Transverse colon (tissue), 4 donors: ENCODE measurements at regions not wholly inside any gene's neighbourhood (a gene's known extent, or its start where the extent isn't known, plus 50 kb on each side); places are given as distances from the start of the nearest gene placed in this dataset.

ENCODE experiments used
- DNase-seq: peaks from one replicate; pipeline ENCODE4 v3.0.0-alpha.2; 2019
- H3K27ac ChIP-seq, 4 donors: fragments of 200-600 bp; sonication (generic); 2 replicates each; pipeline ENCODE4 v1.5.1; 2016 to 2018; ENCODE audit warnings: inconsistent platforms in 4 of 4
- H3K27me3 ChIP-seq: fragments of 200-600 bp; sonication (generic); 2 replicates; pipeline ENCODE4 v1.5.1; 2017; ENCODE audit warnings: inconsistent platforms
- H3K36me3 ChIP-seq, 4 donors: fragments of 200-600 bp; sonication (generic); 2 replicates each; pipeline ENCODE4 v1.5.1; 2017 to 2019; ENCODE audit warnings: inconsistent platforms in 4 of 4
- H3K4me1 ChIP-seq, 4 donors: fragments of 200-600 bp; sonication (generic); 2 replicates each; pipeline ENCODE4 v1.5.1; 2017 to 2020; ENCODE audit warnings: inconsistent platforms in 4 of 4
- H3K4me3 ChIP-seq, 4 donors: fragments of 200-600 bp; sonication (generic); 1 replicate in 1 of 4; 2 replicates in 3 of 4; pipeline versions ENCODE4 v1.5.1 to v1.6.1; 2017 to 2019; ENCODE audit warnings: inconsistent platforms in 4 of 4
- H3K9me3 ChIP-seq, 2 donors: fragments of 200-600 bp; sonication (generic); 2 replicates each; pipeline ENCODE4 v1.5.1; 2017 to 2019; ENCODE audit warnings: inconsistent platforms in 2 of 2
- CTCF ChIP-seq, 5 experiments: fragments of 200-600 bp in 3 of 5; fragments of 450-650 bp in 2 of 5; sonication (generic) in 3 of 5; IDR thresholded peaks; 1 replicate in 2 of 5; 2 replicates in 3 of 5; pipeline ENCODE4 v1.5.1; 2016 to 2017; ENCODE audit warnings: antibody characterized with exemption in 5 of 5, inconsistent platforms in 3 of 5, mild to moderate bottlenecking in 2 of 5, moderate library complexity in 1 of 5
- EP300 ChIP-seq: sonication (generic); formaldehyde crosslinking; IDR thresholded peaks from one replicate; pipeline ENCODE4 v1.6.1; 2017; ENCODE audit warnings: antibody characterized with exemption, low read depth
- POLR2A ChIP-seq: fragments of 450-650 bp; IDR thresholded peaks from one replicate; pipeline ENCODE4 v1.6.1; 2016; ENCODE audit warnings: antibody characterized with exemption, mild to moderate bottlenecking, moderate library complexity
- POLR2AphosphoS5 ChIP-seq, 3 donors: sonication (generic); formaldehyde crosslinking; IDR thresholded peaks; one replicate each; pipeline ENCODE4 v1.6.1; 2016; ENCODE audit warnings: antibody characterized with exemption in 3 of 3
- WGBS, 2 donors: methylation state at CpG; one replicate each; pipeline ENCODE4 v1.1.5; 2018; ENCODE audit warnings: low coverage in 1 of 2; 5-methylcytosine and 5-hydroxymethylcytosine counted together
- in situ Hi-C, 4 donors: fragments of 200-750 bp; cut with MboI; loops; one replicate each; pipeline versions ENCODE4 v1.15.0 to v1.15.1; 2017; ENCODE audit warnings: low sequenced_read_pairs in 3 of 4, low pct_ligation_motif_present in 1 of 4, low pct_unique_long_range_greater_than_20kb in 1 of 4
- intact Hi-C: fragments of 100-400 bp; cut with DNase I; formaldehyde crosslinking; loops from one replicate; pipeline ENCODE4 v1.15.1; 2023; ENCODE audit warnings: low total_unique reads

- intact Hi-C loops (no loop called here), in situ Hi-C loops (no loop called here)
Observed at GRCh38 chrY:8561385-8561784, 775.9 kb upstream of the TSPY4 start.

GRCh38 chrY:8562456-8563090 lies 774.7 kb upstream of the TSPY4 start:
- in situ Hi-C loops (no loop called here), intact Hi-C loops (no loop called here)
- Histone ChIP-seq H3K4me3 (no peak overlapping the region), H3K27ac (no peak overlapping the region), H3K36me3 (no peaks in the 10 kb centered on the region), H3K9me3 (no peaks in the 10 kb centered on the region), H3K4me1 (no peaks in the 10 kb centered on the region), H3K27me3 (no peaks in the 10 kb centered on the region)
- no peak for TF ChIP-seq CTCF (IDR thresholded peaks at IDR 0.05)
- no peak for TF ChIP-seq POLR2AphosphoS5 (IDR thresholded peaks at IDR 0.05)
- TF ChIP-seq EP300, result no peak
- no peak for TF ChIP-seq POLR2A
- no peak for DNase-seq
- no CpG with 5 or more reads among the region's 8 CpGs for WGBS, 2 donors

More at GRCh38 chrY:8561385-8561784, 775.9 kb upstream of the TSPY4 start:
- WGBS, 2 donors, result no CpG with 5 or more reads among the region's 2 CpGs
- H3K36me3 ChIP-seq, result no peaks in the 10 kb centered on the region
- no peak overlapping the region for H3K27ac ChIP-seq
- H3K9me3 ChIP-seq, result no peaks in the 10 kb centered on the region
- H3K4me1 ChIP-seq, result no peaks in the 10 kb centered on the region
- no peak overlapping the region for H3K4me3 ChIP-seq
- TF ChIP-seq EP300 (no peak), CTCF (IDR thresholded peaks at IDR 0.05) (no peak), POLR2AphosphoS5 (IDR thresholded peaks at IDR 0.05) (no peak), POLR2A (no peak)
- no peak for DNase-seq
- no peaks in the 10 kb centered on the region for H3K27me3 ChIP-seq

GRCh38 chrY:8564421-8564820 lies 772.8 kb upstream of the TSPY4 start:
- no peak for TF ChIP-seq CTCF (IDR thresholded peaks at IDR 0.05)
- TF ChIP-seq EP300, result no peak
- TF ChIP-seq POLR2AphosphoS5 (IDR thresholded peaks at IDR 0.05), result no peak
- TF ChIP-seq POLR2A, result no peak
- Histone ChIP-seq H3K9me3 (no peaks in the 10 kb centered on the region), H3K27ac (no peak overlapping the region), H3K4me3 (no peak overlapping the region), H3K36me3 (no peaks in the 10 kb centered on the region), H3K4me1 (no peaks in the 10 kb centered on the region), H3K27me3 (no peaks in the 10 kb centered on the region)
- WGBS, 2 donors, result no CpG with 5 or more reads among the region's 3 CpGs
- intact Hi-C loops (no loop called here), in situ Hi-C loops (no loop called here)
- DNase-seq, result no peak

GRCh38 chrY:8566198-8566597 lies 771.1 kb upstream of the TSPY4 start:
- Histone ChIP-seq H3K36me3 (no peaks in the 10 kb centered on the region), H3K4me1 (no peaks in the 10 kb centered on the region), H3K9me3 (no peaks in the 10 kb centered on the region), H3K4me3 (no peak overlapping the region), H3K27ac (no peak overlapping the region), H3K27me3 (no peaks in the 10 kb centered on the region)
- WGBS, 2 donors, result no CpG with 5 or more reads among the region's 2 CpGs
- TF ChIP-seq EP300 (no peak), POLR2AphosphoS5 (IDR thresholded peaks at IDR 0.05) (no peak), POLR2A (no peak), CTCF (IDR thresholded peaks at IDR 0.05) (no peak)
- no peak for DNase-seq
- in situ Hi-C loops (no loop called here), intact Hi-C loops (no loop called here)
